ENCODE measurements at regions not wholly inside any gene's neighbourhood (a gene's known extent, or its start where the extent isn't known, plus 50 kb on each side); places are given as distances from the start of the nearest gene placed in this dataset.
A peak's percentile ranks its signal among the peaks of the same experiment; 100 is the strongest.

- DNase-seq (ENCODE audit: low spot score): no peak
These were observed 723.5 kb upstream of the SGO1 start for GRCh38 chr3:20909511-20909910.

- no peak for DNase-seq (ENCODE audit: low spot score)
These were observed 719.3 kb upstream of the SGO1 start for GRCh38 chr3:20905210-20905805.

- DNase-seq (ENCODE audit: low spot score): no peak
These were observed 718.7 kb upstream of the SGO1 start for GRCh38 chr3:20904671-20905070.

- no peak for DNase-seq (ENCODE audit: low spot score)
These were observed 713.0 kb upstream of the SGO1 start for GRCh38 chr3:20898962-20899361.

GRCh38 chr3:20890111-20890519, 704.1 kb upstream of the SGO1 start:
- no peak for DNase-seq (ENCODE audit: low spot score)

GRCh38 chr3:20878691-20879090, 692.7 kb upstream of the SGO1 start:
- no peak for DNase-seq (ENCODE audit: low spot score)

- DNase-seq (ENCODE audit: low spot score): no peak
These were observed 687.2 kb upstream of the SGO1 start for GRCh38 chr3:20873235-20873634.

GRCh38 chr3:20870106-20870899, 684.3 kb upstream of the SGO1 start:
- DNase-seq (ENCODE audit: low spot score): no peak

GRCh38 chr3:20865803-20866202, 679.8 kb upstream of the SGO1 start:
- DNase-seq (ENCODE audit: low spot score): no peak

- no peak for DNase-seq (ENCODE audit: low spot score)
These were observed 675.4 kb upstream of the SGO1 start for GRCh38 chr3:20861454-20861853.

- no peak for DNase-seq (ENCODE audit: low spot score)
These were observed 671.6 kb upstream of the SGO1 start for GRCh38 chr3:20857636-20858035.

- no peak for DNase-seq (ENCODE audit: low spot score)
These were observed 667.9 kb upstream of the SGO1 start for GRCh38 chr3:20853890-20854289.

- no peak for DNase-seq (ENCODE audit: low spot score)
These were observed 666.7 kb upstream of the SGO1 start for GRCh38 chr3:20852712-20853111.

- DNase-seq (ENCODE audit: low spot score): no peak
These were observed 664.0 kb upstream of the SGO1 start for GRCh38 chr3:20849975-20850374.

GRCh38 chr3:20846832-20847231, 660.8 kb upstream of the SGO1 start:
- DNase-seq (ENCODE audit: low spot score): no peak

- DNase-seq (ENCODE audit: low spot score): no peak
These were observed 660.1 kb upstream of the SGO1 start for GRCh38 chr3:20846066-20846465.

- DNase-seq (ENCODE audit: low spot score): no peak
These were observed 658.8 kb upstream of the SGO1 start for GRCh38 chr3:20844851-20845250.

- DNase-seq (ENCODE audit: low spot score): no peak
These were observed 656.8 kb upstream of the SGO1 start for GRCh38 chr3:20842594-20843436.

GRCh38 chr3:20842002-20842401, 656.0 kb upstream of the SGO1 start:
- DNase-seq (ENCODE audit: low spot score): no peak

GRCh38 chr3:20837676-20838302, 651.8 kb upstream of the SGO1 start:
- DNase-seq (ENCODE audit: low spot score): peak; percentile 11

GRCh38 chr3:20836801-20837200, 650.8 kb upstream of the SGO1 start:
- no peak for DNase-seq (ENCODE audit: low spot score)

GRCh38 chr3:20832963-20833362, 647.0 kb upstream of the SGO1 start:
- no peak for DNase-seq (ENCODE audit: low spot score)
